GM12878 (cell line): ENCODE measurements at regions not wholly inside any gene's neighbourhood (a gene's known extent, or its start where the extent isn't known, plus 50 kb on each side); places are given as distances from the start of the nearest gene placed in this dataset.

Experiments
- CHD1 ChIP-seq: IDR thresholded peaks from 2 replicates; pipeline ENCODE4 v1.6.1; 2012; ENCODE audit warnings: low read depth, low read length, improper control_type of control experiment
- DPF2 ChIP-seq: fragments of 450-650 bp; IDR thresholded peaks from 2 replicates; pipeline ENCODE4 v1.6.1; 2017; ENCODE audit warnings: mild to moderate bottlenecking
- ETV6 ChIP-seq, 2 experiments: fragments of 450-650 bp in 1 of 2; IDR thresholded peaks in 1 of 2; conservative IDR thresholded peaks in 1 of 2; 2 replicates each; pipeline ENCODE4 v1.6.1; 2014; ENCODE audit warnings: antibody characterized with exemption in 1 of 2, borderline replicate concordance in 1 of 2, low read depth in 1 of 2, mild to moderate bottlenecking in 1 of 2, moderate library complexity in 1 of 2
- FOXM1 ChIP-seq: IDR thresholded peaks from 2 replicates; pipeline ENCODE4 v1.6.1; 2012; ENCODE audit warnings: low read depth, mild to moderate bottlenecking, inconsistent platforms, low read length, moderate library complexity
- IKZF2 ChIP-seq, 2 experiments: fragments of 450-650 bp; IDR thresholded peaks; 2 replicates each; pipeline ENCODE4 v1.6.1; 2017; ENCODE audit warnings: mild to moderate bottlenecking in 2 of 2, moderate library complexity in 2 of 2
- IRF4 ChIP-seq: IDR thresholded peaks from 2 replicates; pipeline ENCODE4 v1.6.1; 2011; ENCODE audit warnings: low read depth, low read length
- KDM1A ChIP-seq: fragments of 200-600 bp; sonication (generic); IDR thresholded peaks from 2 replicates; pipeline ENCODE4 v1.6.1; 2016; ENCODE audit warnings: borderline replicate concordance
- LARP7 ChIP-seq: fragments of 450-650 bp; IDR thresholded peaks from 2 replicates; pipeline ENCODE4 v1.6.1; 2017; ENCODE audit warnings: mild to moderate bottlenecking
- PAX5 ChIP-seq: IDR thresholded peaks from 2 replicates; pipeline ENCODE4 v1.6.1; 2011; ENCODE audit warnings: low read depth, low read length, borderline replicate concordance
- RUNX3 ChIP-seq: IDR thresholded peaks from 2 replicates; pipeline ENCODE4 v1.6.1; 2012; ENCODE audit warnings: low read length, inconsistent platforms
- SIN3A ChIP-seq: IDR thresholded peaks from 2 replicates; pipeline ENCODE4 v1.6.1; 2012; ENCODE audit warnings: low read depth, low read length, improper control_type of control experiment
- SUPT20H ChIP-seq: IDR thresholded peaks from 2 replicates; pipeline ENCODE4 v1.6.1; 2011; ENCODE audit warnings: low read depth, mild to moderate bottlenecking, low read length, moderate library complexity, borderline replicate concordance; ENCODE audit not compliant: control insufficient read depth
- TAF1 ChIP-seq: IDR thresholded peaks from 2 replicates; pipeline ENCODE4 v1.6.1; 2011; ENCODE audit warnings: mild to moderate bottlenecking, low read depth, low read length, borderline replicate concordance
- YBX1 ChIP-seq: fragments of 450-650 bp; IDR thresholded peaks from 2 replicates; pipeline ENCODE4 v1.6.1; 2016; ENCODE audit warnings: antibody characterized with exemption
- ZNF217 ChIP-seq: fragments of 450-650 bp; IDR thresholded peaks from 2 replicates; pipeline ENCODE4 v1.6.1; 2017; ENCODE audit warnings: antibody characterized with exemption, mild to moderate bottlenecking
- ZNF384 ChIP-seq: IDR thresholded peaks from 2 replicates; pipeline ENCODE4 v1.6.1; 2012; ENCODE audit warnings: low read depth, mild to moderate bottlenecking, low read length, improper control_type of control experiment, borderline replicate concordance
- ZZZ3 ChIP-seq: IDR thresholded peaks from 2 replicates; pipeline ENCODE4 v1.6.1; 2011; ENCODE audit warnings: low read depth; ENCODE audit not compliant: control insufficient read depth, insufficient read length
- TF ChIP-seq, protein P1 (sequence below): fragments of 450-650 bp; IDR thresholded peaks from 2 replicates; pipeline ENCODE4 v1.6.1; 2017; ENCODE audit warnings: mild to moderate bottlenecking, moderate library complexity
- TF ChIP-seq, protein P2 (sequence below): IDR thresholded peaks from 2 replicates; pipeline ENCODE4 v1.6.1; 2012; ENCODE audit warnings: mild to moderate bottlenecking, low read depth, low read length
- TF ChIP-seq, protein P3 (sequence below): fragments of 450-650 bp; IDR thresholded peaks from 2 replicates; pipeline ENCODE4 v1.6.1; 2018; ENCODE audit warnings: mild to moderate bottlenecking, low read depth, moderate library complexity; ENCODE audit not compliant: partially characterized antibody

DNA sequence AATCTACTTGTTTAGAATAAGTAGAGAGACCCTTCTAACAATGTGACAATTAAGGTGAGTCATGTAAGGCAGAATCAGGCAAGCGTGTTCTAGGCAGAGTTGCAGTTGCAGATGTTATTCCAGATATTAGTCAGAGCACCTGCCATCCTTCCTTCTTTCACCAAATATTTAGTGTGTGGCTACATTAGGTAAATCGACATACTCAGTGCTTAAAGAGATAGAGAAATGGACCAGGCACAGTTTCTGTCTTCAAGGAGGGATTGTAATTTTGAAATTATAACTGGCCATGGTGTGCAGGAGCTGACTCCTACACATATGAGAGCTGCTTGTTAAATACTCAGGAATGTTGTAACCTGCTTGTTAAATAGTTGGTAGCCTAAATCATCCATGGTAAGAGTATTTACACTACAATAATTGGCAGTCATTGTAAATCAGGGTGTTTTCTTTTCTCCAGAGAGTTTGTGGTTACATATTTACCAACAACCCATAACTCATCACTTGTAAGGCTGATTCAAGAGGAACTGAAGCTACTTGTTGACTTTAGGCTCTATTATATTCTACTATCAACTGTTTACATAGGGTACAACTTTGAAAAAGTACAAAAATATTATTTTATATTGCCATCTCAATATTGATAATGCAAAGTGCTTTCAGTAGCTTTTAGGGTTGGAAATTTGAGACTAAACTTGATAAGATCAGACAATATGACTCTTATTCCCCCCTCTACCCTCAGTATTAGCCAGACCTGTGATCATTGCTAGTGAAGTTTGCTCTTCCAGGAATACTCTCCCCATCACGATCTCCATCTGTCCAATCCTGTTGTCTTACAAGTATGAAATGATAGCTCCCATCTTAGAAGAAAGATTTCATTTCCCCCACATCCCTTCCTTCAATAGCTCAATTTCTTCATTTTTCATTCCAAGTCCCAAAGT, 607.1 kb downstream of the COL12A1 start (continued):
- TF ChIP-seq TAF1: no peak
- peak; percentile 97 for TF ChIP-seq IRF4
- TF ChIP-seq RUNX3: peak; percentile 89
- no peak for TF ChIP-seq ZNF384
- TF ChIP-seq CHD1: no peak
- TF ChIP-seq ZNF217: peak; percentile 99
- no peak for TF ChIP-seq ZZZ3
- no peak for TF ChIP-seq SUPT20H
- peak; percentile 91 for TF ChIP-seq IKZF2 (IDR thresholded peaks at IDR 0.05)
- peak; percentile 97 for TF ChIP-seq DPF2
- TF ChIP-seq, protein P1, sequence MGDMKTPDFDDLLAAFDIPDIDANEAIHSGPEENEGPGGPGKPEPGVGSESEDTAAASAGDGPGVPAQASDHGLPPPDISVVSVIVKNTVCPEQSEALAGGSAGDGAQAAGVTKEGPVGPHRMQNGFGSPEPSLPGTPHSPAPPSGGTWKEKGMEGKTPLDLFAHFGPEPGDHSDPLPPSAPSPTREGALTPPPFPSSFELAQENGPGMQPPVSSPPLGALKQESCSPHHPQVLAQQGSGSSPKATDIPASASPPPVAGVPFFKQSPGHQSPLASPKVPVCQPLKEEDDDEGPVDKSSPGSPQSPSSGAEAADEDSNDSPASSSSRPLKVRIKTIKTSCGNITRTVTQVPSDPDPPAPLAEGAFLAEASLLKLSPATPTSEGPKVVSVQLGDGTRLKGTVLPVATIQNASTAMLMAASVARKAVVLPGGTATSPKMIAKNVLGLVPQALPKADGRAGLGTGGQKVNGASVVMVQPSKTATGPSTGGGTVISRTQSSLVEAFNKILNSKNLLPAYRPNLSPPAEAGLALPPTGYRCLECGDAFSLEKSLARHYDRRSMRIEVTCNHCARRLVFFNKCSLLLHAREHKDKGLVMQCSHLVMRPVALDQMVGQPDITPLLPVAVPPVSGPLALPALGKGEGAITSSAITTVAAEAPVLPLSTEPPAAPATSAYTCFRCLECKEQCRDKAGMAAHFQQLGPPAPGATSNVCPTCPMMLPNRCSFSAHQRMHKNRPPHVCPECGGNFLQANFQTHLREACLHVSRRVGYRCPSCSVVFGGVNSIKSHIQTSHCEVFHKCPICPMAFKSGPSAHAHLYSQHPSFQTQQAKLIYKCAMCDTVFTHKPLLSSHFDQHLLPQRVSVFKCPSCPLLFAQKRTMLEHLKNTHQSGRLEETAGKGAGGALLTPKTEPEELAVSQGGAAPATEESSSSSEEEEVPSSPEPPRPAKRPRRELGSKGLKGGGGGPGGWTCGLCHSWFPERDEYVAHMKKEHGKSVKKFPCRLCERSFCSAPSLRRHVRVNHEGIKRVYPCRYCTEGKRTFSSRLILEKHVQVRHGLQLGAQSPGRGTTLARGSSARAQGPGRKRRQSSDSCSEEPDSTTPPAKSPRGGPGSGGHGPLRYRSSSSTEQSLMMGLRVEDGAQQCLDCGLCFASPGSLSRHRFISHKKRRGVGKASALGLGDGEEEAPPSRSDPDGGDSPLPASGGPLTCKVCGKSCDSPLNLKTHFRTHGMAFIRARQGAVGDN: no peak
- TF ChIP-seq PAX5: peak; percentile 99
- TF ChIP-seq, protein P2, sequence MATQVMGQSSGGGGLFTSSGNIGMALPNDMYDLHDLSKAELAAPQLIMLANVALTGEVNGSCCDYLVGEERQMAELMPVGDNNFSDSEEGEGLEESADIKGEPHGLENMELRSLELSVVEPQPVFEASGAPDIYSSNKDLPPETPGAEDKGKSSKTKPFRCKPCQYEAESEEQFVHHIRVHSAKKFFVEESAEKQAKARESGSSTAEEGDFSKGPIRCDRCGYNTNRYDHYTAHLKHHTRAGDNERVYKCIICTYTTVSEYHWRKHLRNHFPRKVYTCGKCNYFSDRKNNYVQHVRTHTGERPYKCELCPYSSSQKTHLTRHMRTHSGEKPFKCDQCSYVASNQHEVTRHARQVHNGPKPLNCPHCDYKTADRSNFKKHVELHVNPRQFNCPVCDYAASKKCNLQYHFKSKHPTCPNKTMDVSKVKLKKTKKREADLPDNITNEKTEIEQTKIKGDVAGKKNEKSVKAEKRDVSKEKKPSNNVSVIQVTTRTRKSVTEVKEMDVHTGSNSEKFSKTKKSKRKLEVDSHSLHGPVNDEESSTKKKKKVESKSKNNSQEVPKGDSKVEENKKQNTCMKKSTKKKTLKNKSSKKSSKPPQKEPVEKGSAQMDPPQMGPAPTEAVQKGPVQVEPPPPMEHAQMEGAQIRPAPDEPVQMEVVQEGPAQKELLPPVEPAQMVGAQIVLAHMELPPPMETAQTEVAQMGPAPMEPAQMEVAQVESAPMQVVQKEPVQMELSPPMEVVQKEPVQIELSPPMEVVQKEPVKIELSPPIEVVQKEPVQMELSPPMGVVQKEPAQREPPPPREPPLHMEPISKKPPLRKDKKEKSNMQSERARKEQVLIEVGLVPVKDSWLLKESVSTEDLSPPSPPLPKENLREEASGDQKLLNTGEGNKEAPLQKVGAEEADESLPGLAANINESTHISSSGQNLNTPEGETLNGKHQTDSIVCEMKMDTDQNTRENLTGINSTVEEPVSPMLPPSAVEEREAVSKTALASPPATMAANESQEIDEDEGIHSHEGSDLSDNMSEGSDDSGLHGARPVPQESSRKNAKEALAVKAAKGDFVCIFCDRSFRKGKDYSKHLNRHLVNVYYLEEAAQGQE: peak; percentile 39; the same call in 1 of the 2 replicates
- TF ChIP-seq, protein P3, sequence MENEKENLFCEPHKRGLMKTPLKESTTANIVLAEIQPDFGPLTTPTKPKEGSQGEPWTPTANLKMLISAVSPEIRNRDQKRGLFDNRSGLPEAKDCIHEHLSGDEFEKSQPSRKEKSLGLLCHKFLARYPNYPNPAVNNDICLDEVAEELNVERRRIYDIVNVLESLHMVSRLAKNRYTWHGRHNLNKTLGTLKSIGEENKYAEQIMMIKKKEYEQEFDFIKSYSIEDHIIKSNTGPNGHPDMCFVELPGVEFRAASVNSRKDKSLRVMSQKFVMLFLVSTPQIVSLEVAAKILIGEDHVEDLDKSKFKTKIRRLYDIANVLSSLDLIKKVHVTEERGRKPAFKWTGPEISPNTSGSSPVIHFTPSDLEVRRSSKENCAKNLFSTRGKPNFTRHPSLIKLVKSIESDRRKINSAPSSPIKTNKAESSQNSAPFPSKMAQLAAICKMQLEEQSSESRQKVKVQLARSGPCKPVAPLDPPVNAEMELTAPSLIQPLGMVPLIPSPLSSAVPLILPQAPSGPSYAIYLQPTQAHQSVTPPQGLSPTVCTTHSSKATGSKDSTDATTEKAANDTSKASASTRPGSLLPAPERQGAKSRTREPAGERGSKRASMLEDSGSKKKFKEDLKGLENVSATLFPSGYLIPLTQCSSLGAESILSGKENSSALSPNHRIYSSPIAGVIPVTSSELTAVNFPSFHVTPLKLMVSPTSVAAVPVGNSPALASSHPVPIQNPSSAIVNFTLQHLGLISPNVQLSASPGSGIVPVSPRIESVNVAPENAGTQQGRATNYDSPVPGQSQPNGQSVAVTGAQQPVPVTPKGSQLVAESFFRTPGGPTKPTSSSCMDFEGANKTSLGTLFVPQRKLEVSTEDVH: no peak
- no peak for TF ChIP-seq YBX1
- TF ChIP-seq LARP7: no peak
- peak; percentile 98 for TF ChIP-seq FOXM1
- no peak for TF ChIP-seq KDM1A
- no peak for TF ChIP-seq SIN3A
- peak in 1 of 2 experiments; percentile 72; a peak in 1 of 4 replicates for TF ChIP-seq ETV6 (conservative IDR thresholded peaks at IDR 0.05 in 1 of 2, IDR thresholded peaks at IDR 0.05 in 1 of 2; ENCODE audit: borderline replicate concordance in 1 of 2, low read depth in 1 of 2)
